IPS-15b (cell line): ENCODE measurements at regions not wholly inside any gene's neighbourhood (a gene's known extent, or its start where the extent isn't known, plus 50 kb on each side); places are given as distances from the start of the nearest gene placed in this dataset.
"Not testable (repeated sequence)": the region's sequence is repeated elsewhere in the genome, so short reads cannot be mapped to it uniquely, and the experiment has no call there.

Experiments
- H3K27me3 ChIP-seq: one replicate; pipeline ENCODE4 v1.6.1; 2013; ENCODE audit warnings: low read length; ENCODE audit not compliant: control insufficient read depth, insufficient read depth
- H3K36me3 ChIP-seq: one replicate; pipeline ENCODE4 v1.6.1; 2013; ENCODE audit warnings: low read length; ENCODE audit not compliant: control insufficient read depth, insufficient read depth
- H3K4me1 ChIP-seq: one replicate; pipeline ENCODE4 v1.6.1; 2013; ENCODE audit warnings: mild to moderate bottlenecking, low read length; ENCODE audit not compliant: control insufficient read depth, insufficient read depth
- H3K4me3 ChIP-seq: one replicate; pipeline ENCODE4 v1.5.1; 2013; ENCODE audit warnings: low read depth, low read length
- H3K9ac ChIP-seq: one replicate; pipeline ENCODE4 v1.6.1; 2013; ENCODE audit warnings: low read depth, mild to moderate bottlenecking, low read length
- H3K9me3 ChIP-seq: one replicate; pipeline ENCODE4 v1.6.1; 2013; ENCODE audit warnings: mild to moderate bottlenecking, low read length; ENCODE audit not compliant: control insufficient read depth, insufficient read depth

DNA sequence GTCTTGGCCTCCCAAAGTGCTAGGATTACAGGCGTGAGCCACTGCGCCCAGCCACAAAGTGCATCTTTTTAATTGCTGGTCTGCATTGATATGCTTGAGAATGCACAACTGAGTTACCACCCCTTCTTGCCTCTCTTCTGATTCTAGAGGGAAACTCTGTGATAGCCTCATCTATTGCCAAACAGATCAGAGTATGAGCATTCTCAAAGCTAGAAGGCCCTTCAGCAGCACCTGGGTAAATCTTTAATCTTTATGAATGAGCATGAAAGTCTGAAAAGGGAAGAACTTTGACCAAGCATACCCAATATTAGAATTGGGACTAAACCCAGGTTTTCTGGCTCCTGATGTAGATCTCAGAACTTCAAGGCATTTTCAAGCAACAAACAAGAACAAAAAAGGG, 298.3 kb upstream of the TNC start:
- no peak overlapping the region for H3K9ac ChIP-seq
- no peaks in the 10 kb centered on the region for H3K4me1 ChIP-seq
- H3K4me3 ChIP-seq = no peak overlapping the region
- no peaks in the 10 kb centered on the region for H3K27me3 ChIP-seq
- no peaks in the 10 kb centered on the region for H3K9me3 ChIP-seq
- H3K36me3 ChIP-seq = no peaks in the 10 kb centered on the region

DNA sequence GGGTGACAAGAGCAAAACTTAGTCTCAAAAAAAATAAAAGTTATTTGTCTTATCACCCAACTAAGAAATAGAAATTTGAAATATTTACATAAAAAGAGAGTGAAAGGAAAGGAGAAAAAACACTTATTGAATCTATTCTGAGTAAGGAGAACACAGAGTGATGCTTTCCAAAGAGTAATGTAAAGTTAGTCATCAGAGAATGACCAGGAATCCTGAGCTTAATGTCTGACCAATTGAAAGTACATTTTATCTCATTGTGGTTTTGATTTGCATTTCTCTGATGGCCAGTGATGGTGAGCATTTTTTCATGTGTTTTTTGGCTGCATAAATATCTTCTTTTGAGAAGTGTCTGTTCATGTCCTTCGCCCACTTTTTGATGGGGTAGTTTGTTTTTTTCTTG, 300.2 kb upstream of the TNC start:
- H3K9ac ChIP-seq, H3K27me3 ChIP-seq, H3K4me3 ChIP-seq, H3K9me3 ChIP-seq, H3K36me3 ChIP-seq, H3K4me1 ChIP-seq: not testable (repeated sequence)

DNA sequence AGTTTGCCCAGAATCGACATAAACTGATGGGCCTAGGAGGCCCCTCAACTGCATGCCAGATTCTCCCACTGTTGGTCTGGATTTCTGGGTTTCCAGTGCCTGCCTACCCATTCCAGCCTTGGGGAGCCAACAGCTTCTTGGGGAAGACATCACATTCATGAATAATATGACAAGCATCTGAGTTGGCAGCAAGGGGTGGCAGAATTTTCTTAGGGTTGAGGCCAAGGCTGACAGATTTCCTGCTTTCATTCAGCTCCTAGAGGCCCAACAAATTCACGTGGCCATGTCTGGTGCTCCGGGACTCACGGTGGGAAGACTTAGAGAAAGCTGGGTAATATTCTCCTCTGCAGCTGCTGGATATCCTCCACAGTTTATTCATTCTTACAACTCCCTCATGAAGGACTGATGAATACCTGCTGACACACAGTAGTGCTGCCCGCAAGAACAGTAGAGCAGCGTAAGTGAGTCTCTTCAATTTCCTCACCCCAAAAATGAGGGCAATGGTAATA, 305.0 kb upstream of the TNC start:
- H3K9ac ChIP-seq = no peak overlapping the region
- no peaks in the 10 kb centered on the region for H3K27me3 ChIP-seq
- H3K36me3 ChIP-seq = no peaks in the 10 kb centered on the region
- H3K4me1 ChIP-seq = no peaks in the 10 kb centered on the region
- H3K4me3 ChIP-seq = no peak overlapping the region
- H3K9me3 ChIP-seq = no peaks in the 10 kb centered on the region

DNA sequence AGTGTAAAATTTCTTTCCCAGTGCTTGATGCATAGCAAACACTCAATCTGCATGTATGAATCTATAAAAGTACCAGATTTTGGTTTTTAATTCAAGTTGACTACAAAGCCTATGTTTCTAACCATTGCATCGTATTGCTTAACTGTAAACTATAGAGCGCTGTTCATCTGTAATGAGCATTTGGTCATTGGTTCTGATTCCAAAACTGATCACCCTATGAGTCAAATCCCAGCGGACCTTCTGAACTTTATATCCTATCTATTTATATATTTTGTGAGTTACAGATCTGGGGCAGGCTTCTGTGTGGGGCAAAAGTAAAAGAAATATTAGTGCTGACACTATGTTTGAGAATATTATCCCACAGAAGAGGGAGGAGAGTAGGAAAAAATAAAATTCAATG, 305.7 kb upstream of the TNC start:
- Histone ChIP-seq H3K4me3 (no peak overlapping the region), H3K9ac (no peak overlapping the region), H3K36me3 (no peaks in the 10 kb centered on the region), H3K4me1 (no peaks in the 10 kb centered on the region), H3K9me3 (no peaks in the 10 kb centered on the region), H3K27me3 (no peaks in the 10 kb centered on the region)

DNA sequence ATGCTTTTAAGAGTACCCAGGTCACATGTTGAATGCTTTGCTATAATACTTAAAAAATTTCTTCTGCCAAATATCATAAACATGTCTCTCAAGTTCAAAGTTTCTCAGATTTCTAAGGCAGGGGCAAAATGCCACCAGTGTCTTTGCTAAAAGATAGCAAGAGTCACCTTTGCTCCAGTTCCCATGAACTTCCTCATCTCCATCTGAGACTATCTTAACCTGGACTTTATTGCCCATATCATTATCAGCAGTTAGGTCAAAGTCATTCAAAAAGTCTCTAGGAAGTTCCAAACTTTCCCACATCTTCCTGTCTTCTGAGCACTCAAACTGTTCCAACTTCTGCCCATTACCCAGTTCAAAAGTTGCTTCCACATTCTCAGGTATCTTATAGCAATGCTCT, 307.6 kb upstream of the TNC start:
- no peaks in the 10 kb centered on the region for H3K4me1 ChIP-seq
- H3K9me3 ChIP-seq = no peaks in the 10 kb centered on the region
- H3K27me3 ChIP-seq = no peaks in the 10 kb centered on the region
- H3K9ac ChIP-seq = no peak overlapping the region
- no peak overlapping the region for H3K4me3 ChIP-seq
- H3K36me3 ChIP-seq = no peaks in the 10 kb centered on the region

DNA sequence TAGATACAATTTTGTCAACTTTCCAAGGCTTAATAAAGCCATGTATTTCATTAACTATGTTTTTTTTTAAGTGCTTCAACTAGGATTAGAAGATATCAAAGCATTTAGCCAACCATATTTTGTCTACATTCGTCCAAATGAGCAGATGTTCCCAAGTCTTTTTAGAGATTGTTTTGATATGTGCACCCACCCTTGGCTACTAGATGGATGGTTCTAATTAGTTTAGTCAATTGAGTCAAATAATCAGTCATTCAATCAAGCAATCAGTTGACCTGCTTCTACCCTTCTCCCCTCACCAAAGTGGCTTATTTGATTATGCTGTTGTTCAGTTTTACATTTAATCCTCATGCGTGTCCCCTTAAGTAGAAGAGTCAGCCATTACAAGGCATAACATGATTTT, 319.5 kb upstream of the TNC start:
- no peaks in the 10 kb centered on the region for H3K27me3 ChIP-seq
- H3K9ac ChIP-seq = no peak overlapping the region
- H3K9me3 ChIP-seq = no peaks in the 10 kb centered on the region
- H3K4me3 ChIP-seq = no peak overlapping the region
- no peaks in the 10 kb centered on the region for H3K4me1 ChIP-seq
- H3K36me3 ChIP-seq = no peaks in the 10 kb centered on the region

DNA sequence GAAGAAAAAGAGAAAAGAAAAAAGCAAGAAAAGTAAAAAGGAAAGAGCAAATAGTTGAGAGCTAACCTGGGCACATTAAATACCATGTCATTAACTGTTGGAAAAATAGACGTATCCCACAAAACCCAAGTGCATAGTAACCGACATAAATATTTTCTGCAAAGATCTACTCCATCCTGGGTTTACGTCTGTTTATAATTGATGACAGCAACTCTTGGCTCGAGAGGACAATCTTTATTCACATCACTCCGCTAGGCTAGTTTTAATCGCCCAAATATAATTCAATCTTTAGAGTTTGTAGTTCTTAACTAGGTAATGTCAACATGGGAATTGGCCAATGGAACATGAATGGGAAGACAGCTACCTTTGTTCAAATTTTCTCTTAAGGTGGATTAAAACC, 321.7 kb upstream of the TNC start:
- Histone ChIP-seq H3K4me1 (no peaks in the 10 kb centered on the region), H3K9me3 (no peaks in the 10 kb centered on the region), H3K9ac (no peak overlapping the region), H3K36me3 (no peaks in the 10 kb centered on the region), H3K4me3 (no peak overlapping the region), H3K27me3 (no peaks in the 10 kb centered on the region)

DNA sequence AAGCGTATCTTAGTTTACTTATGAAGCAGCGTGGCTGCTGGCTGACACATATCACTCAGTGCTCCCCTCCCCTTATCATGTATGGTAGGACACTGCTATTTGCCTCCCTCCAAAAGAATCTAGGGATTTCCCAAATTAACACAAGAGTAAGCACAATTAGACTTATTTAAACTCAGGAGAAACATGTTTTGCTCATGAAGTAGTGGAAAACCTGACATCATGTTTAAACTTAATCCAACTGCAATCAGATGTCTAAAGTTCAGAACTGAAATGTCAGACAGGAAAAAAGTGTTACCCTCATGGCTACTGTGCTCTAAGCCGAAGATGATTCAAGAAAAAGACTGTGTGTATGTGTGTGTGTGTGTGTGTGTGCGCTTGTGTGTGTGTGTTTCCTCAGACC, 324.1 kb upstream of the TNC start:
- Histone ChIP-seq H3K36me3 (no peaks in the 10 kb centered on the region), H3K9ac (no peak overlapping the region), H3K4me3 (no peak overlapping the region), H3K9me3 (no peaks in the 10 kb centered on the region), H3K4me1 (peaks cover 2% of the 10 kb centered on the region), H3K27me3 (no peaks in the 10 kb centered on the region)

DNA sequence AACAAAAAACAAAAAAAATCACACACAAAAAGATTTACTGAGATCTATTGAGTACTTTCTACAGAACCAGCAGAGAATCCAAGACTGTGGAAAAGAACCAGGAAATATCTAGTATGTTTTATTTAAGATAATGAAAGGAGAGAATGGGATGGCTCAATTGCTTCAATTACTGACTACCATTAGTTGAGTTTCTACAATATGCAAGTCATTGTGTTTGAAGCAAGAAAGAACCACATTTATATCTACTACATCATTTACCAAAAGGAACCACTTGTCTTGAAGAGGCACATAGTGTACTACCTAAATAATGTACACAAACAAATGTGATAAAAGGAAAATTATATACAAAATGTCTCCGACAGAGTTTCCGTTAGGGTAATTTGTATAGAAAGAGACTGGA, 325.9 kb upstream of the TNC start:
- Histone ChIP-seq H3K4me3 (no peak overlapping the region), H3K36me3 (no peaks in the 10 kb centered on the region), H3K4me1 (peaks cover 2% of the 10 kb centered on the region), H3K27me3 (no peaks in the 10 kb centered on the region), H3K9ac (no peak overlapping the region), H3K9me3 (no peaks in the 10 kb centered on the region)

DNA sequence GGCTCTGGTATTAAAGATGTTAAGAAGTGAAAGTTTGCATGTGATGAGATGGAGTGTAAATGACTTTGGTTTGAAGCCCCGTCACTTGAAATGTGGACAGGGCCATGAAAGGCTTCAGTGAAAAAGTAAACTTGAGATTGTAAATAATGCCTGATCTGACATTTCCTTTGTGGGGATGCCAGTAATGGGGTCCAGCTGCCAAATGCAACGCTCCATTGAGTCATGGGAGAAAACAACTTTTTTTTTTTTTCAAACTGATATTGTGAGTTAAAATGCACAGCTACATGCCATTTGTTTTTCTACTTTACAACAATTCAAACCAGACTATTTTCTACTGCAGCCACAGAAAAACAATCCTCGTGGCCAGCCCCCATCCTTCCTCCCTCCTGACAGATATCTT, 327.0 kb upstream of the TNC start:
- H3K4me3 ChIP-seq = no peak overlapping the region
- peaks cover 2% of the 10 kb centered on the region for H3K4me1 ChIP-seq
- H3K9ac ChIP-seq = no peak overlapping the region
- no peaks in the 10 kb centered on the region for H3K9me3 ChIP-seq
- no peaks in the 10 kb centered on the region for H3K27me3 ChIP-seq
- no peaks in the 10 kb centered on the region for H3K36me3 ChIP-seq

DNA sequence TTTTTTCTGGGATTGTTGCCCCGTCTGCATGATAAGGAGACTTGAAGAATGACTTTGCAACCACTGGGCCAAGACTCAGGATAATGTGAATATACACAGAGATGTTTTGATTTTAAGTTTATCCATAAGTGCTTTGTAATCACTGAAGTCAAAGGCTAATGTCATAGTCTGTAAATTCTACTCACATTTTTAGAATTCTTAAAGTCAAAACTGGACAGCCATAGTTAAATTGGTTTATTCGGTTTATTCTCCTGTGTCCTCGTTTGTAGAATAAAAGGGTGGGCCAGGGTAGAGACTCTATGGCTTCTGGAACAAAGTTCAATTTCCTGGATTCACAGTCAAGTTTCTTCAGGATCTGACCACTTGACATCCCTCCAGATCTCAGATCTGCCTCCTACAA, 327.7 kb upstream of the TNC start:
- Histone ChIP-seq H3K9me3 (no peaks in the 10 kb centered on the region), H3K4me3 (no peak overlapping the region), H3K4me1 (peaks cover 2% of the 10 kb centered on the region), H3K27me3 (no peaks in the 10 kb centered on the region), H3K9ac (no peak overlapping the region), H3K36me3 (no peaks in the 10 kb centered on the region)

DNA sequence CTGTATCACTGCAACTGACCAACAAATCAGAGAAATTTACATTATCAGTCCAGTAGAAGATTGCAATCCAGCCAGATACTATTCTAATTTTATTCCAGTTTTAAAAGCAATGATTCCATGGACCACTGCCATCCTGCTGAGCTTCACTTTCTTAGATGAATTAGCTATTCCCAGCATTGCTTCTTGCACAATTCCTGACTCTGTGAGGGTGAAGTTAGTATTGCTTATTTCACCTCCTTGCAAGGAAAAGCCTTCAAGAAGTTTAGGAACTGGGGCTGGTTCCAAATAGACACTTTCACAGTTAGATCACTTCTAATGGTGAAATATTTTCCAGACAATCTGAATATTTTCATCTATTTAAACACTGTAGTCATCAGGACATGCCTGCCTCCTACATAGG, 338.6 kb upstream of the TNC start:
- Histone ChIP-seq H3K27me3 (no peaks in the 10 kb centered on the region), H3K36me3 (no peaks in the 10 kb centered on the region), H3K9ac (no peak overlapping the region), H3K9me3 (no peaks in the 10 kb centered on the region), H3K4me3 (no peak overlapping the region), H3K4me1 (no peaks in the 10 kb centered on the region)

DNA sequence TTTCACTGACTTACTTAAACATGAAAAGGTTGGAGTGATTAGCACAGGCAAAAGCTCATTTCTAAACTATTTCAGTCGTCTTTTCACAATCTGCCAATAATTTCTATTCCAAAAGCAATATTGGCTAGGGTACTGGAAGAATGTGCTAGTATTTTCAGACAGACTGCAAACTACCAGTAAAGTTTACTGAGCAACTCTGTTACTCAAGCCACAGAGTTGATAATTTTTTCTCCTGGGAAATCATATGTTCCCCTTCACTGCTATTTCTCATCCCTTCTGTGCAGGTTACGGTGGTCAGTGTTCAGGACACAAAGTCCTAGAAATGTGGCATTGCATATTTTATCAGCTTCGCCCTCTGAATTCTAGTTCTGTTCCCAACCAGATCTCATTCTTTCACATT, 343.3 kb upstream of the TNC start:
- Histone ChIP-seq H3K9me3 (no peaks in the 10 kb centered on the region), H3K36me3 (no peaks in the 10 kb centered on the region), H3K4me3 (no peak overlapping the region), H3K9ac (no peak overlapping the region), H3K4me1 (peaks cover 3% of the 10 kb centered on the region), H3K27me3 (no peaks in the 10 kb centered on the region)
